ENCODE measurements at regions not wholly inside any gene's neighbourhood (a gene's known extent, or its start where the extent isn't known, plus 50 kb on each side); places are given as distances from the start of the nearest gene placed in this dataset.

- no peaks in the 10 kb centered on the region for H3K36me3 ChIP-seq (ENCODE audit: control insufficient read depth, insufficient read depth, low read length)
- no peak overlapping the region for H3K4me2 ChIP-seq (ENCODE audit: low read length)
- no peaks in the 10 kb centered on the region for H3K4me1 ChIP-seq
- H3K27me3 ChIP-seq (ENCODE audit: control insufficient read depth, insufficient read depth, low read length), result no peaks in the 10 kb centered on the region
- H3K4me3 ChIP-seq (ENCODE audit: low read depth, low read length), result no peak overlapping the region
- no peak overlapping the region for H3K9ac ChIP-seq
- TF ChIP-seq CTCF (IDR thresholded peaks at IDR 0.05), result no peak
- no peak overlapping the region for H3K27ac ChIP-seq
- no peaks in the 10 kb centered on the region for H3K79me2 ChIP-seq
- H3K9me3 ChIP-seq (ENCODE audit: control insufficient read depth, low read length), result no peaks in the 10 kb centered on the region
- no peak overlapping the region for H2AFZ ChIP-seq
Observed at GRCh38 chr12:19707948-19708409, 268.7 kb downstream of the AEBP2 start.

GRCh38 chr12:19709889-19710288 is 270.6 kb downstream of the AEBP2 start:
- no peak overlapping the region for H3K4me3 ChIP-seq (ENCODE audit: low read depth, low read length)
- no peak overlapping the region for H3K27ac ChIP-seq
- H3K9ac ChIP-seq, result no peak overlapping the region
- H3K79me2 ChIP-seq, result no peaks in the 10 kb centered on the region
- H3K36me3 ChIP-seq (ENCODE audit: control insufficient read depth, insufficient read depth, low read length), result no peaks in the 10 kb centered on the region
- no peaks in the 10 kb centered on the region for H3K4me1 ChIP-seq
- no peak overlapping the region for H3K4me2 ChIP-seq (ENCODE audit: low read length)
- H3K9me3 ChIP-seq (ENCODE audit: control insufficient read depth, low read length), result no peaks in the 10 kb centered on the region
- no peaks in the 10 kb centered on the region for H3K27me3 ChIP-seq (ENCODE audit: control insufficient read depth, insufficient read depth, low read length)
- no peak overlapping the region for H2AFZ ChIP-seq
- TF ChIP-seq CTCF (IDR thresholded peaks at IDR 0.05), result no peak

GRCh38 chr12:19710811-19711793 is 271.8 kb downstream of the AEBP2 start:
- H3K4me1 ChIP-seq, result no peaks in the 10 kb centered on the region
- no peaks in the 10 kb centered on the region for H3K9me3 ChIP-seq (ENCODE audit: control insufficient read depth, low read length)
- no peak overlapping the region for H3K9ac ChIP-seq
- H3K4me3 ChIP-seq (ENCODE audit: low read depth, low read length), result no peak overlapping the region
- no peak overlapping the region for H2AFZ ChIP-seq
- H3K27ac ChIP-seq, result no peak overlapping the region
- no peak overlapping the region for H3K4me2 ChIP-seq (ENCODE audit: low read length)
- TF ChIP-seq CTCF (IDR thresholded peaks at IDR 0.05), result no peak
- no peaks in the 10 kb centered on the region for H3K27me3 ChIP-seq (ENCODE audit: control insufficient read depth, insufficient read depth, low read length)
- no peaks in the 10 kb centered on the region for H3K36me3 ChIP-seq (ENCODE audit: control insufficient read depth, insufficient read depth, low read length)
- no peaks in the 10 kb centered on the region for H3K79me2 ChIP-seq

- no peaks in the 10 kb centered on the region for H3K4me1 ChIP-seq
- H3K79me2 ChIP-seq, result no peaks in the 10 kb centered on the region
- H3K27me3 ChIP-seq (ENCODE audit: control insufficient read depth, insufficient read depth, low read length), result no peaks in the 10 kb centered on the region
- no peaks in the 10 kb centered on the region for H3K36me3 ChIP-seq (ENCODE audit: control insufficient read depth, insufficient read depth, low read length)
- H3K9me3 ChIP-seq (ENCODE audit: control insufficient read depth, low read length), result no peaks in the 10 kb centered on the region
- H3K4me3 ChIP-seq (ENCODE audit: low read depth, low read length), result no peak overlapping the region
- no peak overlapping the region for H3K27ac ChIP-seq
- H2AFZ ChIP-seq, result no peak overlapping the region
- H3K4me2 ChIP-seq (ENCODE audit: low read length), result no peak overlapping the region
- no peak overlapping the region for H3K9ac ChIP-seq
- no peak for TF ChIP-seq CTCF (IDR thresholded peaks at IDR 0.05)
Observed at GRCh38 chr12:19712041-19712440, 272.7 kb downstream of the AEBP2 start.

Data from parathyroid adenoma (tissue), 2 donors.